ENCODE measurements at regions not wholly inside any gene's neighbourhood (a gene's known extent, or its start where the extent isn't known, plus 50 kb on each side); places are given as distances from the start of the nearest gene placed in this dataset.
"Not testable (repeated sequence)": the region's sequence is repeated elsewhere in the genome, so short reads cannot be mapped to it uniquely, and the experiment has no call there.

GRCh38 chr6:44001318-44002066 lies 125.8 kb downstream of the MRPL14 start:
- peak in 1 of 2 donors; percentile 35 for TF ChIP-seq CTCF (IDR thresholded peaks at IDR 0.05)
- Histone ChIP-seq H3K4me1 (peaks cover 0 to 30% of the 10 kb centered on the region in 2 donors), H3K36me3 (no peaks in the 10 kb centered on the region), H3K4me3 (peak overlapping the region in 1 of 2 donors; percentile 42), H3K9me3 (no peaks in the 10 kb centered on the region), H3K27ac (peak overlapping the region in 1 of 2 donors; percentile 85), H3K27me3 (no peaks in the 10 kb centered on the region)
- DNase-seq (ENCODE audit: low spot score), result no peak

GRCh38 chr6:44000164-44000842 lies 126.9 kb downstream of the MRPL14 start:
- Histone ChIP-seq H3K4me3 (no peak overlapping the region), H3K4me1 (peaks cover 0 to 26% of the 10 kb centered on the region in 2 donors), H3K27me3 (no peaks in the 10 kb centered on the region), H3K27ac (no peak overlapping the region), H3K9me3 (no peaks in the 10 kb centered on the region), H3K36me3 (no peaks in the 10 kb centered on the region)
- TF ChIP-seq CTCF (IDR thresholded peaks at IDR 0.05), result no peak
- no peak for DNase-seq (ENCODE audit: low spot score)

- no peak overlapping the region for H3K27ac ChIP-seq
These were observed 127.6 kb downstream of the MRPL14 start for GRCh38 chr6:43999628-44000027.

GRCh38 chr6:43998592-43999243 lies 128.5 kb downstream of the MRPL14 start:
- H3K4me1 ChIP-seq, result peaks cover 0 to 20% of the 10 kb centered on the region in 2 donors
- H3K4me3 ChIP-seq; DNase-seq (ENCODE audit: low spot score); H3K9me3 ChIP-seq; H3K27me3 ChIP-seq; H3K36me3 ChIP-seq; H3K27ac ChIP-seq: not testable (repeated sequence)

More at GRCh38 chr6:43999628-44000027, 127.6 kb downstream of the MRPL14 start:
- DNase-seq (ENCODE audit: low spot score), result no peak
- Histone ChIP-seq H3K27me3 (no peaks in the 10 kb centered on the region), H3K4me3 (no peak overlapping the region), H3K4me1 (peaks cover 0 to 24% of the 10 kb centered on the region in 2 donors), H3K36me3 (no peaks in the 10 kb centered on the region), H3K9me3 (no peaks in the 10 kb centered on the region)
- TF ChIP-seq CTCF (IDR thresholded peaks at IDR 0.05), result no peak

- not testable (repeated sequence) for H3K27me3 ChIP-seq; H3K36me3 ChIP-seq; DNase-seq (ENCODE audit: low spot score); H3K4me3 ChIP-seq; H3K27ac ChIP-seq; H3K9me3 ChIP-seq
- peaks cover 0 to 13% of the 10 kb centered on the region in 2 donors for H3K4me1 ChIP-seq
These were observed 129.2 kb downstream of the MRPL14 start for GRCh38 chr6:43997990-43998585.

- DNase-seq (ENCODE audit: low spot score), result no peak
- H3K27me3 ChIP-seq, result no peaks in the 10 kb centered on the region
- H3K27ac ChIP-seq, result no peak overlapping the region
These were observed 129.9 kb downstream of the MRPL14 start for GRCh38 chr6:43997345-43997677.

More at GRCh38 chr6:43997345-43997677, 129.9 kb downstream of the MRPL14 start:
- peaks cover 0 to 6% of the 10 kb centered on the region in 2 donors for H3K4me1 ChIP-seq
- no peaks in the 10 kb centered on the region for H3K36me3 ChIP-seq
- no peaks in the 10 kb centered on the region for H3K9me3 ChIP-seq
- no peak for TF ChIP-seq CTCF (IDR thresholded peaks at IDR 0.05)
- H3K4me3 ChIP-seq, result no peak overlapping the region
